Type B pancreatic cell (in vitro differentiated cells): ENCODE measurements at regions not wholly inside any gene's neighbourhood (a gene's known extent, or its start where the extent isn't known, plus 50 kb on each side); places are given as distances from the start of the nearest gene placed in this dataset.

Experiments used
- DNase-seq: peaks from one replicate; pipeline ENCODE4 v3.0.0; 2021; ENCODE audit warnings: mixed read lengths; ENCODE audit not compliant: unreplicated experiment; ENCODE audit errors: extremely low spot score
- H3K27ac Mint-ChIP-seq: 2 replicates; pipeline ENCODE4 v1.8.0; 2021; ENCODE audit warnings: mild to moderate bottlenecking, mixed read lengths
- H3K27me3 Mint-ChIP-seq: 2 replicates; pipeline ENCODE4 v1.8.0; 2021; ENCODE audit warnings: mixed read lengths
- H3K36me3 Mint-ChIP-seq: 2 replicates; pipeline ENCODE4 v1.8.0; 2021; ENCODE audit warnings: mixed read lengths
- H3K4me1 Mint-ChIP-seq: one replicate; pipeline ENCODE4 v1.8.0; 2021; ENCODE audit warnings: mixed read lengths; ENCODE audit not compliant: unreplicated experiment
- H3K4me3 Mint-ChIP-seq: 2 replicates; pipeline ENCODE4 v1.8.0; 2021; ENCODE audit warnings: mild to moderate bottlenecking, mixed read lengths
- H3K9me3 Mint-ChIP-seq: 2 replicates; pipeline ENCODE4 v1.8.0; 2021; ENCODE audit warnings: mixed read lengths
- CTCF ChIP-seq: fragments of 200-600 bp; sonication (generic); conservative IDR thresholded peaks from 2 replicates; pipeline ENCODE4 v1.5.0; 2021; ENCODE audit warnings: antibody characterized with exemption, mild to moderate bottlenecking

- H3K4me1 Mint-ChIP-seq = no peaks in the 10 kb centered on the region
- no peak overlapping the region for H3K27ac Mint-ChIP-seq
- peaks cover 4% of the 10 kb centered on the region for H3K9me3 Mint-ChIP-seq
- no peak overlapping the region for H3K4me3 Mint-ChIP-seq
- peaks cover 17% of the 10 kb centered on the region for H3K27me3 Mint-ChIP-seq
- H3K36me3 Mint-ChIP-seq = no peaks in the 10 kb centered on the region
- no peak for DNase-seq
- no peak for TF ChIP-seq CTCF
Measured at GRCh38 chr15:96790004-96790403, 459.5 kb downstream of the NR2F2 start.

- Mint-ChIP-seq H3K36me3 (no peaks in the 10 kb centered on the region), H3K4me1 (no peaks in the 10 kb centered on the region), H3K27me3 (peaks cover 10% of the 10 kb centered on the region), H3K27ac (no peak overlapping the region), H3K4me3 (no peak overlapping the region), H3K9me3 (no peaks in the 10 kb centered on the region)
- DNase-seq = no peak
- TF ChIP-seq CTCF = no peak
Measured at GRCh38 chr15:96792216-96792615, 461.7 kb downstream of the NR2F2 start.

- Mint-ChIP-seq H3K27me3 (peaks cover 21% of the 10 kb centered on the region), H3K36me3 (no peaks in the 10 kb centered on the region), H3K4me3 (no peak overlapping the region), H3K27ac (no peak overlapping the region), H3K4me1 (no peaks in the 10 kb centered on the region), H3K9me3 (no peaks in the 10 kb centered on the region)
- no peak for TF ChIP-seq CTCF
- DNase-seq = no peak
Measured at GRCh38 chr15:96796841-96797240, 466.3 kb downstream of the NR2F2 start.

GRCh38 chr15:96801576-96802150 lies 471.2 kb downstream of the NR2F2 start:
- H3K4me1 Mint-ChIP-seq = no peaks in the 10 kb centered on the region
- no peak for TF ChIP-seq CTCF
- H3K27ac Mint-ChIP-seq = no peak overlapping the region
- H3K4me3 Mint-ChIP-seq = no peak overlapping the region
- no peaks in the 10 kb centered on the region for H3K9me3 Mint-ChIP-seq
- DNase-seq = no peak
- H3K36me3 Mint-ChIP-seq = no peaks in the 10 kb centered on the region
- H3K27me3 Mint-ChIP-seq = peaks cover 21% of the 10 kb centered on the region

GRCh38 chr15:96802611-96803255 lies 472.2 kb downstream of the NR2F2 start:
- H3K4me3 Mint-ChIP-seq = no peak overlapping the region

More at GRCh38 chr15:96802611-96803255, 472.2 kb downstream of the NR2F2 start:
- H3K4me1 Mint-ChIP-seq = no peaks in the 10 kb centered on the region
- no peak overlapping the region for H3K27ac Mint-ChIP-seq
- no peaks in the 10 kb centered on the region for H3K36me3 Mint-ChIP-seq
- TF ChIP-seq CTCF = no peak
- no peak for DNase-seq
- H3K9me3 Mint-ChIP-seq = no peaks in the 10 kb centered on the region
- H3K27me3 Mint-ChIP-seq = peaks cover 21% of the 10 kb centered on the region
